GF-D8 (cell line): ENCODE measurements at regions not wholly inside any gene's neighbourhood (a gene's known extent, or its start where the extent isn't known, plus 50 kb on each side); places are given as distances from the start of the nearest gene placed in this dataset.
"Not testable (repeated sequence)": the region's sequence is repeated elsewhere in the genome, so short reads cannot be mapped to it uniquely, and the experiment has no call there.

Experiments used
- DNase-seq: peaks from one replicate; lab custom pipeline; 2025; lab: John Stamatoyannopoulos, UW

DNA sequence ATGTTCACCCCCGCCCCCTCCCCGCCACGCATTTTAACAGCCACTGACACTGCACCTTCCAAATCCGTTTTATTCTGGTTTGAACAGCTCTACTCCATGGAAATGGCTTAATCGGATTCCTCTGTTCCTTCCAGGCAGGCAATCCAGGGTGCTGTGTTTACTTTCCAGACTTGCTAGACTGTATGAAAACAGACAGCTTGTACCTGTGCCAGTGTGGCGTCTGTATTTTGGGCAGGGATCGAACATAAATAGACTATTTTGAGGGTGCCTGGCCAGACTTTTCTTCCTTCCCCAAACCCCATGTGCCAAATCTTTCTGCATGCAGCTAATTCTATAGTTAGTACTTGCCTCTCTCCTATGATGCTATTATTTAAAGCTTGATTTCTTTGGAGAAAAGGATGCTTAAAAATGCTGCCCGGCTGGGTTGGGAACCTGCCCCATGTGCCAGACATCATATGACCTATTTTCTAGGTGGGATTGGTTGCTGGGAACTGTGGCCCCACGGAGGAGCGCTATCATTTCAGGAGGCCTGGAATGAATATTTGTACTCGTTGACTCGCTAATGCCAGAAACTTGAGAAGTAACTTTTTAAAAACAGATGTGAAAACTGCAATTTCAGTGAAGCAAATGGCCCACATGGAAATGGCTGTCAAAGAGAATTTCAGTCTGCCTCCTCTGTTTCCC lies 814.8 kb downstream of the BRD1 start:
- DNase-seq: no peak

DNA sequence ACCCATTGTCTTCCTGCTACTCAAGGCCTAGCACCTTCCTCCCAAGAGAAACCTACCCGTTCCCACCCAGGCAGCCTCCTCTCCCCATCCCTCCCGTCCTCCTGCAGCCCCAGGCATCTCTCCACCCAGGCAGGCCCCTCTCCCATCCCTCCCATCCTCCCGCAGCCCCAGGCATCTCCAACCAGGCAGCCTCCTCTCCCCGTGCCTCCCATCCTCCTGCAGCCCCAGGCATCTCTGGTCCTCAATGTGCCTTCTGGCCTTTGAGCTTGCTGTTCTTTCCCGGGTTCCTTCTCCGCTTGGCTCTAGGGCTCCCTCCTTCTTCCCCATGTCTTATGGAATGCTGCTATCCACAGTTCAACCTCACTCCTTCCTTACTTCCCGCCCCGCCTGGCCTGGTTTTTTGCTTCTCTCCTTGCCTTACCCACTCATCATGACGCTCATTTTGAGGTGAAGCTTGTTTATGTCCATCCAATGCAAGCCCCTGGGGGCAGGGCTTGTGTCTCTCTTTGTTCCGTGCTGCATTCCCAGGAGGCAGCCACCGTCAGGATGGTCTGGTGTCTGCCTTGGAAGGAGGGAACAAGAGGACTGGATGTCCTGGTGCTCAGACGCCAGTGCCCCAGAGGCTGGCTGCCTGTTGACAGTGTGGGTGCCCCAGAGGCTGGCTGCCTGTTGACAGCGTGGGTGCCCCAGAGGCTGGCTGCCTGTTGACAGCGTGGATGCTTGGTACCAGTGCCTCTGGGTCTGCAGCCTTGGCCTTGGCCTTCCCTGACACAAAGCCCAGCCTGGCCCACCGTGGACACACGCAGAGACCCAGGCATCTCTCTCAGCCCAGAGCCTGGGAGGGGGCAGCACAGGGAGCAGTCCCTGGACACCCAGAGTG lies 815.7 kb downstream of the BRD1 start:
- no peak for DNase-seq

GRCh38 chr22:49011379-49011768 lies 816.3 kb downstream of the BRD1 start:
- no peak for DNase-seq

DNA sequence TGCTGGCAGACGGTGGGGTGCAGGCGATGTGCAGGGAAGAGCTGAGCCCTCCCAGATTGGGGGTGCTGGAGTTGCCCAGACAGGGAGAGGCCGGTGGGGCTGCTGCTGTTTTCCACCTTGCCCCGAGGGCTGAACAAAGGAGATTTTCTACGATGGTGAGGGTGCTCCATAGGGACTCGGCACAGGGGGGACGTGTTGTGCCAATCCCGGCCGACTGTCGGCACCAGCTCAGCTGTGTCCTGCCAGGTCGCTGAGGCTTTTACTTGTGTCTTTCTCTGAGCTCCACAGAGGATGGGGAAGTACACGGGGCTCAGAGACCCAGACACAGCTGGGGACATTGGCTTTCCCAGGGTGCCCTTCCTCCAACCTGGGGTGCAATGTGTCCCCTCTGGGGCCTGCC lies 816.8 kb downstream of the BRD1 start:
- DNase-seq: no peak

GRCh38 chr22:49010070-49010863 lies 817.4 kb downstream of the BRD1 start:
- DNase-seq: no peak

- no peak for DNase-seq
These were observed 818.2 kb downstream of the BRD1 start for GRCh38 chr22:49009359-49010063.

GRCh38 chr22:49008682-49009235 lies 818.9 kb downstream of the BRD1 start:
- DNase-seq: no peak

- DNase-seq: no peak
These were observed 820.5 kb downstream of the BRD1 start for GRCh38 chr22:49007013-49007653.

GRCh38 chr22:49006207-49007012 lies 821.3 kb downstream of the BRD1 start:
- no peak for DNase-seq

- DNase-seq: no peak
These were observed 822.1 kb downstream of the BRD1 start for GRCh38 chr22:49005557-49005956.

DNA sequence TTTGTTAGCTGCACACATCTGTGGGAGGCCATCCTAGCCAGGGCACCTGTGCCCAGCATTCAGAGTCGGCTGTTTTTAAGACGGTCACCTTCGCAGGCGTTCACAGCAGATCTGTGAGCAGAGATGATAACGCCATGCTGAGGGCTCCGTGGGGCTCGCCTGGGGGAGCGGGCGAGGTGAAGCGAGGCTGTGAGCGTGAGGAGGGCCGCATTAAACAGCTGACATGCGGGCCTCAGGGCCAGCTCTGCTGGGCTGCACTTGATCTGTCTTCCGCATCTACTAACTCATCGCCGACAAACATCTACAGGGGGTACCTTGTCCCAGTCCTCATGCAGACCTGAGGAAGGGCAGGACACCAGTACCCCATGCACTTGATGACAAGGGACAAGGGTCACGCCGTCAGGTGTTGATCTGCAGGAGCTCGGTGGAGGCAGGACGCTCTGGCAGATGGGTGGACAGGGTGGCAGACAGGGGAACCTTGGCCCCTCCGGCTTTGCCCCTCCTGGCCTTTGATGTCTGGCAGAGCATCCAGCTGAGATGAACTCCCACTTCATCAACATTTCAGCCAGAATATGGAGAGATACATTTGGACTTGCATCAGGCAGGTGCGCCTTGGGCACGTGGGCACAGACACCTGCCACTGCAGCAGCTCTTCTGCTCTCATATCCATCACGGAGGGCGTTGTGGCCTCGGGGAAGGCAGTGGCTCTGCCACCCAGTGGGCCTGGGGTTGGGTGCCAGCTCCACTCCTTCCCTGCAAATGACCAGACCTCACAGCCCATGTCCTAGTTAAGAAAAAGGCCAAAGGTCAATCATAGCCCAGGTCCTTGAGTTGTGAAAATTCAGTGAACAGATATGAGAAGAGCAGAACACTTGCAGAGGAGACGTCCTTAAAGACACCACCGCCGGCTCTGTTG lies 822.9 kb downstream of the BRD1 start:
- DNase-seq: no peak

DNA sequence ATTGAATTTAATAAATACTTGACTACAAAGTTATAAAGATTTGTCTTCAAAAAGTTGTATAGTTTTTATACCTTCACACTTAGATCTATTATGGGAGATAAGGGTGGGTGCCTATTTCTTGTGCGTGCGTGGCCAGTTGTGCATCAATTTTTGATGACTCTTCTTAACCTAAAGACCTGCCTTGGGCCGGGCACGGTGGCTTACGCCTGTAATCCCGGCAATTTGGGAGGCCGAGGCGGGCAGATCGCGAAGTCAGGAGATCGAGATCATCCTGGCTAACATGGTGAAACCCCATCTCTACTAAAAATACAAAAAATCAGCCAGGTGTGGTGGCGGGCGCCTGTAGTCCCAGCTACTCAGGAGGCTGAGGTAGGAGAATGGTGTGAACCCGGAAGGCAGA lies 830.1 kb downstream of the BRD1 start:
- not testable (repeated sequence) for DNase-seq

DNA sequence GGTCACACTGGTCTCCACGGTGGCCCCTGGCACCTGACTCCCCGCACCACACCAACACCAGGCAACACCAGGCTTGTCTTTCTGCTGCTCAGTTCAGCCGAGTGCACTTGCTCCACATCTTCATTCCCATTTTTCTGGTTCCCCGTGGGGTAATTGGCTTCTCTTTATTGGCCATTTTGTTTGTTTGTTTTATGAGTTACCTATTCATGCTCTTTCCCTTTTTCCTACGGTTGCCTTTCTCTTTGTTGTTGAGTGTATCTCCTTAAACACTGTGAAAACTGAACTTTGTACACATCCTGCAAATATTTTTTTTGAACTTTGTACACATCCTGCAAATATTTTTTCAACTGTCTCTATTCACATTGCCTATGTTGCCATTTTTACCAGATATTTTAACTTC lies 834.0 kb downstream of the BRD1 start:
- DNase-seq: no peak

DNA sequence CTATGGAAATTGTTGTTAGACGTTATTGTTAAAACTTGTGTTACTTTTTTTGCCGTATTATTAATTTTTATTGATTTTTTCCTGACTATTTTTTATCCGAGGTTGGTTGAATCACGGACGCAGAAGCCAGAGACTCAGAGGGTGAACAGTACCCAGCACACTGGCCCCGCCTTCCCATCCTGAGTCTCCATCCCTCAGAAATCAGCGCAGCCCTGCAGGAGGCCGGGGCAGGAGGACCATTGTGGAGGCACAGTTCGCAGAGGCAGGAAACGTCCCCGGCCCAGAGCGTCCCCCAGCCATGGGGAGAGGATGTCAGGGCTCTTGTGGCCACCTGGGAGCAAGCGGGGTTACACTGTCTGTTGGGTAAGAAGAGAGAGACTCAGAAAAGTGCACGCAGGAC lies 843.0 kb downstream of the BRD1 start:
- no peak for DNase-seq

DNA sequence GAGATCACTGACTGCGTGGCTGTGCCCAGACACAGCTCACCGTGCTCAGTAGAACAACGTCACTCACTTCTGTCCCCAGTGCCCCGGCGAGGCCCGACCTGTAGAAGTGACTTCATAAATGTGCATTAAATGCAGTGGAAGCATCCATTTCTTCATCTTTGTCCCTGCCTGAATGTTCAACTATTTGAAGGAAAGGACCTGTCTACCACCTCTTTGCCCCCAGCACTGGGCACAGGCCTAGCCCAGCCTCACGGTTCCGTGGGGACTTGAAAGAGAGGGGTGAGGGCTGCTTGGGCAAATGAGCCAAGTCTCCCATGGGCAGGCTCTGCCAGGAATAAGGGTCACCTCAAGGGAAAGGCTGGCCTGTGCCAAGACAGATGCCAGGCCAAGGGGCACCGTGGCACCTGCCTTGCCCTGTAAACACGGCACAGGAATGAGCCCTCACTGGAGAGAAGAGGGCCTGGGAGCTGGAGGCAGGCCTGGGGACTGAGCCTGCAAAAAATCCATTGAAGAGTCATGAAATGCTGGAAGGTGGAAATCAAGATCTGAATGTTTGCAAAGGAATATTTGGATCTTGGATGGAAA lies 845.3 kb downstream of the BRD1 start:
- DNase-seq: no peak

DNA sequence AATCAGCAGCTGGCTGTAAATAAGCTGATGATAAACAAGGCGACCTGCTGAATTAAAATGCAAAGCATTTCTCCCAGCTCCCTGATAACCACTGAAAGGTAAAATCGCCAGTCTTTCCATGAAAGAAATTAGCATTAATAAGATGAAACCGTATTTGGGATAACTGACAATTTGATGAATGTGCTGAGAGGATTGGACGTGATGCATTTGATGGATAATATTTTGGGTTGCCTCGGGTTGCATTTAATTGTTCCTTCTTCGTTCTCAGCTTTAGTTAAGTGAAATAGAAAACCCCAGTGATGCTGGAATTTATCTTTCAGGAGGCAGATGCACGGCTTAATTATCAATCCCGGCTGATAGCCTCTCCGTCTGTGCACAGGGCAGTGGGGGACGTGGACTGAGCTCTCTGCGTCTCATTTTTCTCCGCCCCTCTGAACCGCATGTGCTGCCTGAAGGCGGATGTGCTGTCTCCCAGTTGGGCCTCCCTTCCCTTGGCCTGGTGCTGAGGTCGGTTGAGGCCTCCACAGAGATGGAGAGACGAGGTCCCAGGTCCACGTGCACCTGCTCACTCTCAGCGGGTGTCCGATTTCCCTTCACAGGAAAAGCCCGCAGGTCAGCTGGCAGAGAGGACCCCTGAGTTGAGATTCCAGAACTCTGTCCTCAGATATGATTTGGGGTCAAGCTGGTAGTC lies 846.2 kb downstream of the BRD1 start:
- DNase-seq: no peak

- DNase-seq: no peak
These were observed 846.8 kb downstream of the BRD1 start for GRCh38 chr22:48980918-48981317.

DNA sequence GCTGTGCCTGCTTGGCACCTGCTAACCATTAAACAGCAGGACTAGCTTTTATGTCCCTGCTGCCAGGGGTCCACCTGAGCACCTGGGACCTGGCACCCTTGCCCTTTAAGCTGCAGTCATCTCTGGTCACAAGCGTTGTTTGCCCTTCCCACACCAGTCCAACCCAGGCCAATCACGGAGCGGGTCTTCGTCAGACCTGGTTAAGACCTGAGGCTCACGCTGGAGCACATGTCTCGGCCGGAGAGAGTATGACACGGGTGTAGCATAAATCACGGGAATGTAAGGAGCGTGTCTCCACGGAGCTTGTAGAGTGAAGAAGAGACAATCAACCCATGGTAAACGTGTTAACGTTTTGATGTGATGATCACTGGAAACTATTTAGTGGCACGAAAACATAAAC lies 847.3 kb downstream of the BRD1 start:
- no peak for DNase-seq
